LNCAP (cell line): ENCODE measurements at regions not wholly inside any gene's neighbourhood (a gene's known extent, or its start where the extent isn't known, plus 50 kb on each side); places are given as distances from the start of the nearest gene placed in this dataset.

ENCODE experiments used
- TF ChIP-seq, protein P1 (sequence below): fragments of 450-650 bp; IDR thresholded peaks from 2 replicates; pipeline ENCODE4 v1.5.1; 2017; ENCODE audit warnings: mild to moderate bottlenecking

DNA sequence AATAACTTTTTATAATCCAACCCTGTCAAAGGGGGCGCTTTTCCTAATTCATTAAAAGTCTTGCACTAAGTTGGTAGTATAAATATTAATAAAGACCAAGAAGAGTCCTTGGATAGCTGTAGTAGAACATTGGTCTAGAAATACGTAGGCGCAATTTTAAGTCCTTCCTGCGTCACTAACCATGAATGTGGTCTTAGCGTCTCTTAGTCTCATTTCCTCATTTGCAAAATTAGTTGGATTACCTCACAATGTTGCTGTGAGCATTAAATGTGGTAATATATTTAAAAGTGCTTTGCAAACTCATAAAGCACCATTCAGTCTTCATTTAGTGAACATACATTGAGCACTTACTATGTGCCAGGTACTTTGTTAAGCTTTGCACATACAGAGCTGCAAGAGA is 149.7 kb downstream of the AEBP2 start:
- TF ChIP-seq, protein P1, sequence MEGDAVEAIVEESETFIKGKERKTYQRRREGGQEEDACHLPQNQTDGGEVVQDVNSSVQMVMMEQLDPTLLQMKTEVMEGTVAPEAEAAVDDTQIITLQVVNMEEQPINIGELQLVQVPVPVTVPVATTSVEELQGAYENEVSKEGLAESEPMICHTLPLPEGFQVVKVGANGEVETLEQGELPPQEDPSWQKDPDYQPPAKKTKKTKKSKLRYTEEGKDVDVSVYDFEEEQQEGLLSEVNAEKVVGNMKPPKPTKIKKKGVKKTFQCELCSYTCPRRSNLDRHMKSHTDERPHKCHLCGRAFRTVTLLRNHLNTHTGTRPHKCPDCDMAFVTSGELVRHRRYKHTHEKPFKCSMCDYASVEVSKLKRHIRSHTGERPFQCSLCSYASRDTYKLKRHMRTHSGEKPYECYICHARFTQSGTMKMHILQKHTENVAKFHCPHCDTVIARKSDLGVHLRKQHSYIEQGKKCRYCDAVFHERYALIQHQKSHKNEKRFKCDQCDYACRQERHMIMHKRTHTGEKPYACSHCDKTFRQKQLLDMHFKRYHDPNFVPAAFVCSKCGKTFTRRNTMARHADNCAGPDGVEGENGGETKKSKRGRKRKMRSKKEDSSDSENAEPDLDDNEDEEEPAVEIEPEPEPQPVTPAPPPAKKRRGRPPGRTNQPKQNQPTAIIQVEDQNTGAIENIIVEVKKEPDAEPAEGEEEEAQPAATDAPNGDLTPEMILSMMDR, result no peak

DNA sequence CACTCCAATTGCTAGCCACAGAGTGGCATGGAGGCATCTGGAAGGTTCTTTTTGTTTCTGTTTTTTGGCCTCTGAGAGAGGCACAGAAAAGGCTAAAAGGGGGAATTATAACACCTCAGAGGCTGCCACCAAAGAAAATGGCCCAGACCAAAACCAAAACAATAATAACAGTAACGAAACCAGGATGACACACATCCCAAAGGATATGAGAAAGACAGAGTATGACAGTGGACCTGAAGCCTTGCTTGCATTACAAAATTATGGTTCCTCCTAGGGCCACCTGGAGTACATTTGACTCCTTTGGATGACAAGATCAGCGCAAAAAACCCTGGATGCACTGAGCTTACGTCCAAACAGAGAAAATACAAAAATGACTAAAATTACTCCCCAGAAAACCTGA is 152.7 kb downstream of the AEBP2 start:
- TF ChIP-seq, protein P1, result no peak

DNA sequence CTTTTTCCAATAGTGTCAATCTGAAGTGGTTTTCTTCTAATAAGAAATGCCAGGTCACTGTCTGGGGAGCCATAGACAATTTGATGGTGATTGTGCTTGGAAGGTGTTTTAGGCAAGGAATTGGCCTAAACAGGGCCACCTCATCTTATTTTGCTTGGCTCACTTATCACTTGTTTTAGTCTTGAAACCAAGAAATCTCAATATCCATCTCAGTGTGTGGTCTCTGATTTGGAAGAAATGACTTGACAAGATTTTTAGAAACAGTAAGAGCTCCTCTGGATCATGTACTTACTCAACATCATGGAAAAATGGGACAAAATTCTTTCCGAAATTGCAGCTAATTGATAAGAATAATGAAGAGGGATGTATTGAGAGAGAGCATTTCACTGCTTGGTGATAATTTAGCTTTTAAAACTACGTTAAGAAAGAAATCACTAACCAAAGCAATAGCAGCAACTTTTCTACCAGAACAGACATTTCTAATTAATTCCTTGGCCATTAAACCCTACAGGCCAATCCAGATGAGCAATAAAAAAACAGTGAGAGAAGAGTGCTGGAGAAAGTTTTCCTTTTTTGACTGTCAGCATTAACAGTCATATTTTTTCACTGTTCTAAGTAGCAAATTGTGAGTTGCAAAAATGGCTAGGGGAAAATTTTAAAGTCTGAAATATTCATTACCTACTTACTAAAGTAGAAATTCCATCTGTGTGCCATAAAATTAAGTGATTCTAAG is 157.3 kb downstream of the AEBP2 start:
- TF ChIP-seq, protein P1, result no peak

DNA sequence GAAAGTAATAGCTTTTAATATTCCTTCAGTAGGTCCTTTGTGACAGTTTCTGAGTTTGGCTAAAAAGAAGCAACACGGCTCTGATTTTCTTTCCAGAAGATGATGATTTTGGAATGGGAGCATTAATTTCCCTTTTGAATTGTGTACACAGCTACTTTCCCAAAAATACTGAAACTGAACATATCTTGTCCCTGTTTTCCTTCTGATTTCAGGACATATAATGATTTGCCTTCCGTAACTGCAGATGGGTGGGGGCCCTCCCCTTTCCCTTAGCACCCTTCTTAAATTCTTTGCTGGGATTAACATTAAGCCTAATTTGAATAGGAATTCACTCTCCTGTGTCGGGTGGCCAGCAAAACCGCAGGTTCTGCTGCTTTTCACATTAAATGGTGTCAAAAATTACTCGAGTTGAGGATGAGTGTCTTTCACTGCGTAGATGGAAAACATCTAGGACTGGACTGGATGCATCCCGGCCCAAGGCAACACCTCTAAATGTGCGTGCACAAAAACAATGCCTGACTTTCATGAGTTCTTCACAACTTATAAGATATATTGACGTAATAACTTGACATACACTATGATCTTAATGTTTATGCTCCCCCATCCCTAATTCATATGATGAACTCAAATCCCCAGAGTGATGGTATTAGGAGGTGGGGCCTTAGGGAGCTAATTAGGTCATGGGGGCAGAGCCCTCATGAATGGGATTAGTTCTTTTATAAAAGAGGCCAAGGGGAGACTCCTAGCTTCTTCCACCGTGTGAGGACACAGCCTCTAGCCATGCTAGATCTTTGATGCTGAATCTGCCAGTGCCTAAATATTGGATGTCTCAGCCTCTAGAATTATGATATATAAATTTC is 158.1 kb downstream of the AEBP2 start:
- TF ChIP-seq, protein P1, result no peak

DNA sequence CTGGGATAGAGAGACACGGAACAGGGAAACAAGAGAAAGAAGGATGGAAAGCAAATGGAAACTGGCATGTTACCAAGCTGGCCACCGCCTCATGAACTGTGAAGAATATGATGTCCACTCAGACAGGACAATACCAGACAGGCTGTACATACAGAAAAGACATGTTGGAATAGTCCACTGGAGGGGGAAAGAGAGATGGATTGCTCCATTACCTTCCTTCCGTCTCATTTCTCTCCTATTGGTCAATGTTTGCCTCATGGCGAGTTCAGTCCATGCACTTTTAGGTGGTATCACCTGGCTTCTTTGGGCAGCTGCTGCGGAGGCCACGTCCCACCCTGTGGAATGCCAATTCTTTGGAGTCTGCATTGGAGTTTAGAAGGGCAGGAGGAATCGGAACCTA is 166.4 kb downstream of the AEBP2 start:
- TF ChIP-seq, protein P1, result no peak

DNA sequence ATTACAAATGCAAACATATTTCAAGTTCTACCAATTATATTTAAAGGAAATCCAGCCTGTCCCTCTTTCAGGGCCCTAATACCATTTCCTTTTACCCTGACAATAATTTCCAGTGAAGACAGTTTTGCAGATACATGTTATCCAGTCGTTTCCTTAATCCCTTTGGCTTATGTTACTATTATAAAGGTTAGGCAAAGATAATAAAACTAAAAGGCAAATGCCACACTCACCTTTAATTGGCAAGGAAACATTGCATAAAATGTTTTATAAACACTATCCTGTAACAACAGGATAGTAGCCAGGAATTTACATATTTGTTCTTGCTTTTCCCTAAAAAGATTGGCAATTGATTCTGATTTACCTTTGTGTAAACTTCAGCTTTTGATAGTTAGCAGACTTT is 168.7 kb downstream of the AEBP2 start:
- TF ChIP-seq, protein P1, result no peak

DNA sequence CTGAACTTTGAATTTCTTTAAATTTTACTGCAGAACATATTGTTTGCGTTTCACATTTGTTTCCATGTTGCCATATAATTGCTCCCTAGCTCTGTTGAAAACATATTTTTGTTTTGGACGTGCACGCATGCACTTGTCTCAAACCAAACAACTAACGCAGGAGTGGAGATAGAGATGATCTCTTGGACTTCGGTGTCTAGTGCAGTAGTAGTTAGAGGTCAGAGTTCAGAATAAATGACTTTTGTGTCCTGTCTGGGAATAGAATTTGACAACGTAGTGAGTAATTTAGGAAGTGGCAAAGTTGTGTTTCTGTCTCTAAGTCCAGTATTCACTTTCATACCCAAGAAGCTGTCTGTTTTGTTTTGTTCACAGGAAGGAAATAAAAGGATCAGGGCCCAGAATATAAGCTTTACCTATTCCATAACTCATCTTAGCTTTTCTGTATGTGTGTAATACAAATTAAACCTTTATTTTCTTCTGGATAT is 173.8 kb downstream of the AEBP2 start:
- TF ChIP-seq, protein P1, result no peak
